SK-N-SH treated with all-trans-retinoic acid at 6 μM for 48 hours (cell line): ENCODE measurements at regions not wholly inside any gene's neighbourhood (a gene's known extent, or its start where the extent isn't known, plus 50 kb on each side); places are given as distances from the start of the nearest gene placed in this dataset.
"Not testable (repeated sequence)": the region's sequence is repeated elsewhere in the genome, so short reads cannot be mapped to it uniquely, and the experiment has no call there.

Source experiments
- SNAI2 ChIP-seq: fragments of 250-450 bp; sonication (Bioruptor Pico); IDR thresholded peaks from 2 replicates; pipeline ENCODE4 v1.5.0; 2020; ENCODE audit warnings: mild to moderate bottlenecking, moderate library complexity
- ZNF565 ChIP-seq: fragments of 450-650 bp; formaldehyde crosslinking; conservative IDR thresholded peaks from 2 replicates; pipeline ENCODE4 v1.5.0; 2020; ENCODE audit warnings: low read depth, mild to moderate bottlenecking, moderate library complexity
- ZNF70 ChIP-seq: fragments of 450-650 bp; formaldehyde crosslinking; IDR thresholded peaks from 2 replicates; pipeline ENCODE4 v1.5.0; 2020; ENCODE audit warnings: mild to moderate bottlenecking, moderate library complexity
- ZNF8 ChIP-seq: fragments of 450-650 bp; formaldehyde crosslinking; IDR thresholded peaks from 2 replicates; pipeline ENCODE4 v1.5.0; 2020; ENCODE audit warnings: mild to moderate bottlenecking, moderate library complexity

GRCh38 chrX:10469-11458 is 270.4 kb upstream of the PLCXD1 start:
- TF ChIP-seq ZNF70, SNAI2, ZNF8, ZNF565 (CRISPR knock-in tag): not testable (repeated sequence)
